IMR-90 (cell line): ENCODE measurements at regions not wholly inside any gene's neighbourhood (a gene's known extent, or its start where the extent isn't known, plus 50 kb on each side); places are given as distances from the start of the nearest gene placed in this dataset.

Experiments
- BHLHE40 ChIP-seq: fragments of 150-350 bp; IDR thresholded peaks from 2 replicates; pipeline ENCODE4 v1.6.1; 2016; ENCODE audit warnings: mild to moderate bottlenecking, low read depth, low read length
- CEBPB ChIP-seq: IDR thresholded peaks from 2 replicates; pipeline ENCODE4 v1.6.1; 2012; ENCODE audit warnings: low read depth, low read length, improper control_type of control experiment
- CHD1 ChIP-seq: IDR thresholded peaks from 2 replicates; pipeline ENCODE4 v1.6.1; 2012; ENCODE audit warnings: low read depth, low read length, improper control_type of control experiment
- FOS ChIP-seq: fragments of 150-350 bp; IDR thresholded peaks from 2 replicates; pipeline ENCODE4 v1.6.1; 2016; ENCODE audit warnings: low read depth, low read length
- MAFK ChIP-seq: IDR thresholded peaks from 2 replicates; pipeline ENCODE4 v1.6.1; 2012; ENCODE audit warnings: low read depth, low read length, improper control_type of control experiment
- MAZ ChIP-seq: IDR thresholded peaks from 2 replicates; pipeline ENCODE4 v1.6.1; 2012; ENCODE audit warnings: low read depth, mild to moderate bottlenecking, low read length, improper control_type of control experiment, moderate library complexity, borderline replicate concordance
- MXI1 ChIP-seq: IDR thresholded peaks from 2 replicates; pipeline ENCODE4 v1.6.1; 2012; ENCODE audit warnings: low read depth, mild to moderate bottlenecking, low read length, moderate library complexity, borderline replicate concordance
- POLR2A ChIP-seq: IDR thresholded peaks from 2 replicates; pipeline ENCODE4 v1.6.1; 2012; ENCODE audit warnings: mild to moderate bottlenecking, low read depth, low read length
- RAD21 ChIP-seq: IDR thresholded peaks from 2 replicates; pipeline ENCODE4 v1.6.1; 2012; ENCODE audit warnings: low read length, improper control_type of control experiment
- RCOR1 ChIP-seq: IDR thresholded peaks from 2 replicates; pipeline ENCODE4 v1.6.1; 2012; ENCODE audit warnings: mild to moderate bottlenecking, low read length, improper control_type of control experiment; ENCODE audit not compliant: insufficient replicate concordance
- SMC3 ChIP-seq: fragments of 150-350 bp; IDR thresholded peaks from 2 replicates; pipeline ENCODE4 v1.6.1; 2016; ENCODE audit warnings: low read depth, mild to moderate bottlenecking, antibody characterized with exemption, low read length, moderate library complexity
- TF ChIP-seq, protein P1 (sequence below): conservative IDR thresholded peaks from 2 replicates; pipeline ENCODE4 v1.5.1; 2012; ENCODE audit warnings: mild to moderate bottlenecking, low read depth, low read length, improper control_type of control experiment
- TF ChIP-seq, protein P2 (sequence below): fragments of 150-350 bp; IDR thresholded peaks from 2 replicates; pipeline ENCODE4 v1.6.1; 2016; ENCODE audit warnings: low read depth, mild to moderate bottlenecking, low read length, moderate library complexity, borderline replicate concordance

DNA sequence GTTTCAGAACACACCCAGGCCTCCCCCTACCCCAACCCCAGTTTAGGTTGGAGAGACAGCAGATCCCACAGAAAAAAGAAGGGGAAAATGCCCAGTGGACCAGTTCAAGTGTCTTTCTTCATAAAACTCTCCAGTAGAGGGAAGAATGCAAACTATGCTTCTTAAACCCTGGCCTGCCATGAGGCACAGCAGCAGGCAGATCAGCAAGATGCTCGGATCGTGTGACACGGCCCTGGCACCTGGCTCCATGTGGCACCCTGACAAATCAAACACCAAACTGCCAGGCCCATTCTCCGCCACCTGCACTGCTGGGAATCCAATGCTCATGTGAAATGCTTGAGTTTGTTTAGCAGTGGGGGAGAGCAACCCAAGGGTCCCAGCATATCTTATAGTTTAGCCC is 166.8 kb downstream of the SOX9 start:
- no peak for TF ChIP-seq CHD1
- TF ChIP-seq, protein P1, sequence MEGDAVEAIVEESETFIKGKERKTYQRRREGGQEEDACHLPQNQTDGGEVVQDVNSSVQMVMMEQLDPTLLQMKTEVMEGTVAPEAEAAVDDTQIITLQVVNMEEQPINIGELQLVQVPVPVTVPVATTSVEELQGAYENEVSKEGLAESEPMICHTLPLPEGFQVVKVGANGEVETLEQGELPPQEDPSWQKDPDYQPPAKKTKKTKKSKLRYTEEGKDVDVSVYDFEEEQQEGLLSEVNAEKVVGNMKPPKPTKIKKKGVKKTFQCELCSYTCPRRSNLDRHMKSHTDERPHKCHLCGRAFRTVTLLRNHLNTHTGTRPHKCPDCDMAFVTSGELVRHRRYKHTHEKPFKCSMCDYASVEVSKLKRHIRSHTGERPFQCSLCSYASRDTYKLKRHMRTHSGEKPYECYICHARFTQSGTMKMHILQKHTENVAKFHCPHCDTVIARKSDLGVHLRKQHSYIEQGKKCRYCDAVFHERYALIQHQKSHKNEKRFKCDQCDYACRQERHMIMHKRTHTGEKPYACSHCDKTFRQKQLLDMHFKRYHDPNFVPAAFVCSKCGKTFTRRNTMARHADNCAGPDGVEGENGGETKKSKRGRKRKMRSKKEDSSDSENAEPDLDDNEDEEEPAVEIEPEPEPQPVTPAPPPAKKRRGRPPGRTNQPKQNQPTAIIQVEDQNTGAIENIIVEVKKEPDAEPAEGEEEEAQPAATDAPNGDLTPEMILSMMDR, result no peak
- no peak for TF ChIP-seq MAFK
- TF ChIP-seq RCOR1, result no peak
- no peak for TF ChIP-seq POLR2A
- TF ChIP-seq MAZ, result no peak
- no peak for TF ChIP-seq RAD21
- no peak for TF ChIP-seq FOS
- TF ChIP-seq, protein P2, sequence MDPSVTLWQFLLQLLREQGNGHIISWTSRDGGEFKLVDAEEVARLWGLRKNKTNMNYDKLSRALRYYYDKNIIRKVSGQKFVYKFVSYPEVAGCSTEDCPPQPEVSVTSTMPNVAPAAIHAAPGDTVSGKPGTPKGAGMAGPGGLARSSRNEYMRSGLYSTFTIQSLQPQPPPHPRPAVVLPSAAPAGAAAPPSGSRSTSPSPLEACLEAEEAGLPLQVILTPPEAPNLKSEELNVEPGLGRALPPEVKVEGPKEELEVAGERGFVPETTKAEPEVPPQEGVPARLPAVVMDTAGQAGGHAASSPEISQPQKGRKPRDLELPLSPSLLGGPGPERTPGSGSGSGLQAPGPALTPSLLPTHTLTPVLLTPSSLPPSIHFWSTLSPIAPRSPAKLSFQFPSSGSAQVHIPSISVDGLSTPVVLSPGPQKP, result no peak
- TF ChIP-seq SMC3, result no peak
- TF ChIP-seq BHLHE40, result no peak
- no peak for TF ChIP-seq CEBPB
- no peak for TF ChIP-seq MXI1
